SK-N-MC (cell line): ENCODE measurements at regions not wholly inside any gene's neighbourhood (a gene's known extent, or its start where the extent isn't known, plus 50 kb on each side); places are given as distances from the start of the nearest gene placed in this dataset.
"Not testable (repeated sequence)": the region's sequence is repeated elsewhere in the genome, so short reads cannot be mapped to it uniquely, and the experiment has no call there.

Source experiments
- DNase-seq: peaks from one replicate; pipeline ENCODE4 v3.0.0-alpha.2; 2011; ENCODE audit warnings: low read depth, low spot score
- H3K27ac ChIP-seq: fragments of 200-600 bp; sonication (generic); 2 replicates; pipeline ENCODE4 v1.5.1; 2016; ENCODE audit warnings: mixed run types
- H3K36me3 ChIP-seq: fragments of 200-600 bp; sonication (generic); 2 replicates; pipeline ENCODE4 v1.6.1; 2017; ENCODE audit warnings: antibody characterized with exemption, low read length, mixed read lengths; ENCODE audit not compliant: insufficient read depth
- H3K4me3 ChIP-seq: fragments of 200-600 bp; sonication (generic); 2 replicates; pipeline ENCODE4 v1.5.1; 2016
- H3K9ac ChIP-seq: fragments of 200-600 bp; sonication (generic); 2 replicates; pipeline ENCODE4 v1.8.0; 2017; ENCODE audit warnings: mixed run types, mixed read lengths; ENCODE audit not compliant: insufficient read length
- H3K9me3 ChIP-seq: fragments of 200-600 bp; sonication (generic); 2 replicates; pipeline ENCODE4 v1.6.1; 2017; ENCODE audit warnings: low read depth, mild to moderate bottlenecking, antibody characterized with exemption, low read length, moderate library complexity, mixed read lengths
- EZH2 ChIP-seq: fragments of 200-600 bp; sonication (generic); IDR thresholded peaks from one replicate; pipeline ENCODE4 v1.6.1; 2017; ENCODE audit warnings: antibody characterized with exemption
- FOXP2 ChIP-seq: optimal IDR thresholded peaks from 2 replicates; pipeline ENCODE3; 2011; ENCODE audit warnings: mild to moderate bottlenecking, moderate library complexity; ENCODE audit not compliant: insufficient read depth; ENCODE audit errors: extremely low read length, control extremely low read depth
- POLR2AphosphoS5 ChIP-seq: IDR thresholded peaks from 2 replicates; pipeline ENCODE4 v1.6.1; 2012; ENCODE audit warnings: mild to moderate bottlenecking, low read depth, low read length, borderline replicate concordance

DNA sequence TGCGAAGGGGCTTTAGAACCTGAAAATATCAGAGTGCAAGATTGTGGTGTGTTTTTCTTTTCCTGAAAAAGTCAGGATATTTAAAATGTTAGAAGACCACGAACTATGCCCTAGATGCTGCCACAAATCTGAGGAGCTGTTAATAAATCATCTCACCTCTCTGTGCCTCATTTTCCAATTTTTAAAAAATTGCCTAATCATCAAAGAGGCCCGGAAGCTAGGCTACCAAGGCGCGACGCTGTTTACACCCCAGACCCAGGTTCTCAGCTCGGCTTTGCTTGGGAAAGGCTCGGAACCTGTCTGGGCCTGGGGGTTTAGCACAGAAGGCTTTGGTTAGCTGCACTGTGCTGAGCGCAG is 409.6 kb downstream of the BCOR start:
- peak overlapping the region; percentile 63 for H3K9ac ChIP-seq
- H3K4me3 ChIP-seq: peak overlapping the region; percentile 69
- no peaks in the 10 kb centered on the region for H3K36me3 ChIP-seq
- H3K27ac ChIP-seq: no peak overlapping the region; the same call in 1 of the 2 replicates
- TF ChIP-seq EZH2 (no peak), POLR2AphosphoS5 (no peak), FOXP2 (no peak)
- no peaks in the 10 kb centered on the region for H3K9me3 ChIP-seq
- no peak for DNase-seq

DNA sequence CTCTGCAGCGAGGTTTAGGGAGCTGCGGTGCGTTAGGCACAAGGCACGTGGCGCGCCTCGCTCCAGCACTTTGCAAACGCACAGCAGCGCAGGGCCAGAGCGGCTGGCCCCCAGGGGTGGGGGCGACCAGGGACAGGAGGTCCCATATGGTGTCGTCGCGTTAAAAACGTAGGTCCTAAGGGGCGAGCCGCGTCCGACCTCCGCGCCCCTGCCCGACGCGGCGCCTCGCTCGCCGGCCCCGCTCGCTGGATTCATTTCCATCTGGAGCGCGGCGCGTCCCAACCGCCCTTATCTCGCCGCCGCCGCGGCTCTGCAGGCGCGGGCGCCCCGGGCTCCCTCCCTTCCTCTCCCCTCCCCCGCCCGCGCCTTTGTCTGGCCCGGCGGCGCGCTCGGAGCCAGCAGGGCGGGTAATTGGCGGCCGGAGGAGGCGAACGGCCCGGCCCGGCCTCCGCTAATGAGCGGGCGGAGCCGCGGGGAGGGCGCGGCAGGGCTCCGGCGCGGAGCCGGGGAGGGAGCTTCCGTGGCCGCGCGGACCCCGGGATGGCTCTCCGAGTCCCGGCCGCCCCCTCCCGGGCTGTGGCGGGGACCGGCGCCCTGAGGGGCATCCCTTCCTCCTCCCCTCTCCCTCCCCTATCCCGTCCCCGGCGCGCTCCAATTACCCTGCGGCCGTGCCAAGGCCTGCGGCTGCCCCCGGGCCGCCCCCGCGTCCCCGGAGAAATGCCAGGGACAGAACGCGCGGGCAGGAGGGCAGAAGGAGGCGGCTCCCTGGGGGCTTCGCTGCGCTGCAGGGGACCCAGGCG is 409.0 kb downstream of the BCOR start:
- H3K9ac ChIP-seq: peak overlapping the region; percentile 63
- no peaks in the 10 kb centered on the region for H3K9me3 ChIP-seq
- H3K27ac ChIP-seq: no peak overlapping the region
- DNase-seq: no peak
- H3K4me3 ChIP-seq: peak overlapping the region; percentile 69
- TF ChIP-seq EZH2 (no peak), POLR2AphosphoS5 (no peak), FOXP2 (no peak)
- no peaks in the 10 kb centered on the region for H3K36me3 ChIP-seq

DNA sequence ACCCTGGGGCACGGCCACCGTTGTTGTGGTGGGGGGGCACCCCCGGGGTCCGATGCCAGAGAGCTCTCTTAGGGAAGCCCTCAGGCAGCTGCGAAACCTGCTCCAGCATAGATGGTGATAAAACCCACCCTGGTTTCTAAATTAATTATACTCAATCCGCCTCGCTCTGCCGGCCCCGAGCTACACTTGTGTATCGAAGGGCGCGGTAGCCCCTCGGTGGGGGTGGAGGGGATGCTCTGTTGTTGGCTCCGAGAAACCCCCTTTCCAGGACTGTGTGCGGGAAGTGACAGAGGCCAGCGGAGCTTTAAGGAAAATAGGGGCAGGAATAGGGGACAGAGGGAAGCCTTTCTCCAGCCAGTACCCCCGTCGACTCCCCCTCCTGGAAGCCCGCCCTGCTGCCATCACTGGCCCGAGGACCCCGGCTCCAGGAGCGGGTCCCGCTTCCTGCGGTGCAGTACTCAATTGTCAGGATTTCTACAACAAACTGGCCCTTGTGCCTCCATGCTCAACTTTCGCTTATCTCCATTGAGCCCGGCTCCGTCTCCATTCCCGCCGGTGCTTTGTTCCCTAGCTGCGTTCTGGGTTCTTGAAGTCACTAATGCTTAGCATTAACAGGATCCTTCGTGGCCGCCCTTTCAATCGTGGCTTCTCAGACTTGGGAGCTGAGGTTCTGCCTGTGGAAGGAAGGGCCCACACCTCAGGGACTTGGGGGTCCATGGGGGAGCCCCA is 408.2 kb downstream of the BCOR start:
- no peak for DNase-seq
- no peaks in the 10 kb centered on the region for H3K9me3 ChIP-seq
- TF ChIP-seq EZH2: no peak
- TF ChIP-seq FOXP2: no peak
- TF ChIP-seq POLR2AphosphoS5: no peak
- H3K27ac ChIP-seq: no peak overlapping the region
- peak overlapping the region; percentile 63 for H3K9ac ChIP-seq
- H3K4me3 ChIP-seq: peak overlapping the region; percentile 69
- no peaks in the 10 kb centered on the region for H3K36me3 ChIP-seq

DNA sequence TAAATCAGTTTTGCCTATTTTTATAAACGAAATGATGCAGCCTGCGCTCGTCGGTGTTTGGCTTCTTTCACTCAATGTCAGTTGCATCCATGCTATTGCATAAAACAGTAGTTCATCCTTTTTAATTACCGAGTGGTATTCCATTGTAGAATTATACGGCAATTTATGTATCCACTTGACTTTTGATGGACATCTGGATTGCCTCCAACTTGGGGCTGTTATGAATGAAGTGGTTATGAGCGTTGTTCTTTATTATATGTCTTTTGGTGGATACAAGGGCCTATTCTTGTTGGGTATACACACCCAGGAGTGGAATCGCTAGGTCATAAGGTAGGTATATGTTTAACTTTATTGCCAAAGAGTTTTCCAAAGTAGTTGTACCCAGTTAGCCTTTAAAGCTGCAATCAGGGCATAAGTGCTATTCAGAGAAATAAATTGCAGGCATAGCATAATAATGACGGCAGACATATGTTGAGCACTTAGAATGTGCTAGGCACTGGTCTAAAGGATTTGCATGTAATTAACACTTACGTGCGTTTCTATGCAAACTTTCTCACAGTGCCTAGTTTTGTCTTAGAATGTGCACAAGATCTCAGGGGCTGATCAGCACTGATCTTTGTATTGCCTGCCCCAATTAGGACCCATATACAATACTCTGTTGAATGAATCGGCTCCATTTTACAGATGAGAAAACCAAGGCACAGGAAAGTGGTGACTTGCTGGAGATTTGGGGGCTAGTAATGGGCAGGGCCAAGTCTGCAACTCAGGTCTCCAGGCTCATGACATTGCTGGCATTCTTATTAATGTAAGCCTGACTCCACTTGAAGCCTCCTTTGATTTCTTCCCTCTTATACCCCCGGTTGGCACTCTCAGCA is 407.0 kb downstream of the BCOR start:
- DNase-seq: no peak
- Histone ChIP-seq H3K9me3 (no peaks in the 10 kb centered on the region), H3K36me3 (no peaks in the 10 kb centered on the region), H3K9ac (no peak overlapping the region), H3K27ac (no peak overlapping the region), H3K4me3 (no peak overlapping the region)
- TF ChIP-seq EZH2 (no peak), FOXP2 (no peak), POLR2AphosphoS5 (no peak)

DNA sequence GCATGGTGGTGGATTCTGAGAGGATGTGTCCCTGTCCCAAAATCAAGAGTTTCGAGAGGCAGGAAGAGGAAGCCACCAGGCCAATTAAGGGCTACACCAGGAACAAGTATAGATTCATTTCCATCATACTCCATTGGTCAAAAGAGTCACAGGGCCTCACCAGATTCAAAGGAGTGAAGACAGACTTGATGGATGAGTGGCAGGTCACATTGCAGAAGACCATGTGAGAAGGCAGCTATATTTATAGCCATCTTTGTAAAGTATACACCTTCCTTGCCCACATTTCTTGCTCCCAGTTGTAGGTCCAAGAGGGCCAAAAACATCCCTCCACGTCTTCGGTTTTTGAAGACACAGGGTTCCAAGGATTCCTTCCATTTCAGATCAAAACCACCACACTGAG is 406.0 kb downstream of the BCOR start:
- Histone ChIP-seq H3K9ac (no peak overlapping the region), H3K27ac (no peak overlapping the region), H3K36me3 (no peaks in the 10 kb centered on the region), H3K9me3 (no peaks in the 10 kb centered on the region), H3K4me3 (no peak overlapping the region)
- no peak for TF ChIP-seq EZH2
- TF ChIP-seq POLR2AphosphoS5: no peak
- TF ChIP-seq FOXP2: no peak
- DNase-seq: no peak

DNA sequence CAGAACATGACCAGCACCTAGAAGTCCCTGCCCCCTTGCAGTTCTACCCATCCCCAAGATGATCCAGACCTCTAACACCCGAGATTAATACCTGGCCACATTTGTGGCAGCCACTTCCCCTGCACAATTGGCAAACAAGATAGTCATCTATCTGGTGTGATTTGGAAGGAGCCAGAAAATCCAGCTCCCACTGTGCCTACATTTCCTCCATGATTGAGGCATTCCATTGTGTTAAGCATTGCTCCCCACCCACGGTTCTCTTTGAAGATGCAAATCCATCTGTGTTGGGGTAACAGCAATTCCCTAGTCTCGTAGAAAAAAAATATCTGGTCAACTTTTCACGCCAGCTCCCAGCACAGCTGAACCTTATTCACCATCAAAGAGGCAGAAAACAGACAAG is 405.0 kb downstream of the BCOR start:
- TF ChIP-seq FOXP2 (no peak), EZH2 (no peak), POLR2AphosphoS5 (no peak)
- Histone ChIP-seq H3K4me3 (no peak overlapping the region), H3K9ac (no peak overlapping the region), H3K36me3 (no peaks in the 10 kb centered on the region), H3K9me3 (no peaks in the 10 kb centered on the region), H3K27ac (no peak overlapping the region)
- DNase-seq: no peak

DNA sequence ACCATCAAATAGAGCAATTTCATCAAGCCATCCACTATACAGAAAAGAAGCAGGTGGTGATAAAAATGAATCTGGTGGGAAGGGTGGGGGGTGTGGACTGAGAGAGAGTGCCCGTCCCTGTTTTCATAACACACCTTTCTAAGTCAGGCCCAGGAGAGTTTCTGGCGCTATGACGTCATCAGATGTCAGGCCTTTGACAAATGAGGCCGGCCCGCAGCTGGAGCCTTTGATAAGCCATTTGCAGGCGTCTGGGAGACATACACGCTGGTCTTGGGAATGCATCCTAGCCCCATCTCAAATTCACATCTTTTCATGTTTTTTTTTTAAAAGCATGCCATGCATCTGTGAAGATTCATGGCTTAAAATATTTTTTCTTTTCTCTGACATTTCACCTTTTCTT is 404.5 kb downstream of the BCOR start:
- Histone ChIP-seq H3K4me3 (no peak overlapping the region), H3K27ac (no peak overlapping the region), H3K9ac (no peak overlapping the region), H3K9me3 (no peaks in the 10 kb centered on the region), H3K36me3 (no peaks in the 10 kb centered on the region)
- TF ChIP-seq FOXP2 (no peak), POLR2AphosphoS5 (no peak), EZH2 (no peak)
- no peak for DNase-seq

DNA sequence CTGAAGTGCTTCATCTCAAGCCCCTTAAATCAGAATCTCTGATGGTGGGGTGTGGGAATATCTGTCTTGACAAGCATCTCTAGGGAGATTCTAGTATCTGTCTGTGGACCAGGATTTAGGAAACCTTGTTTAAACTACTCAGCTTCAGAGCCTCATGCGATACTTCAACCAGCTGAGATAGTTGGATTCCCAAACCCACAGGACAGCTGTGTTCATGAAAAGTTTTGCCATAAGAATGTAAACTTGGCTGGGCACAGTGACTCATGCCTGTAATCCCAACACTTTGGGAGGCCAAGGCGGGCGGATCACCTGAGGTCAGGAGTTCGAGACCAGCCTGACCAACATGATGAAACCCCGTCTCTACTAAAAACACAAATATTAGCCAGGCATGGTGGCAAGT is 395.1 kb downstream of the BCOR start:
- H3K9me3 ChIP-seq, H3K27ac ChIP-seq, H3K36me3 ChIP-seq, H3K4me3 ChIP-seq, DNase-seq, H3K9ac ChIP-seq: not testable (repeated sequence)
